HG02981 (cell line): ENCODE measurements at regions not wholly inside any gene's neighbourhood (a gene's known extent, or its start where the extent isn't known, plus 50 kb on each side); places are given as distances from the start of the nearest gene placed in this dataset.

ENCODE experiments used
- ATAC-seq: cut with Tn5 transposase; IDR thresholded peaks from one replicate; pipeline ENCODE4 v1.9.1; 2021; ENCODE audit warnings: mild to moderate bottlenecking, moderate library complexity; ENCODE audit not compliant: unreplicated experiment

DNA sequence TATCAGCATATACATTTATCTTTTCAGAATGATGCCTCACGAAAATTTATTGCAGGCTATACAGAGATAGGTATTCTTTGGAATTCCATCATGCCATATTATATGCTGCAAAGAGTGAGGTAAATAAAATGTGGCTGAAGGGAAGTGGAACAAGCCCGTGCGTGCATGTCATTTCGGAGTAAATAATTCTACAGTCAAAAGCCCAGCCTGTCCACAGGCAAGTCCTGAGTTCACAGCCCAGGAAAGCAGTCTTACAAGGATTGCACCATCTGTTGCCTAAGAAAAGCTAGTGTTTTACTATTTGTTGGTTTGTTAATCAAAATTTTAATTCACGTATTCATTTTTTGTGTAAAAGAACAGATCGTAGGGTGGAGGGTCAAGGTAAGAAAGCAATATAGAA is 292.4 kb upstream of the AKR1E2 start:
- ATAC-seq: no peak

DNA sequence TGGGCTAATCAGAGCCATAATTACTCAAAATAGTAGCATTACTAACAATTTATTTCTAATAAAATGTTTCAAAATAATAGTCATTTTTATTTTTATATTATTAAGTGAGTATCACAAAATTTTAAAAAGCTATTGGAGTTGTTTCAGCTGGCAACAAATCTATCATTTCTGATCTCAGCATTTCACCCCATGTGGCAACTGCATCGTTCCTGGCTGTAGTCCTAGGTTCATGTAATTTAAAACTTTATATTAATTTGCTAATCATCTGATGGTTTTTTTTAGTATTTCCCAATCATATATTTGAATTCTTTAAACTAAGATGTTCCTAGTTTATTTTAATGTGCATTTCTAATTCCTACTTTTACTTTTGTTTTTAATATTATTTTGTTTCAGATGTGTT is 293.0 kb upstream of the AKR1E2 start:
- ATAC-seq: no peak

DNA sequence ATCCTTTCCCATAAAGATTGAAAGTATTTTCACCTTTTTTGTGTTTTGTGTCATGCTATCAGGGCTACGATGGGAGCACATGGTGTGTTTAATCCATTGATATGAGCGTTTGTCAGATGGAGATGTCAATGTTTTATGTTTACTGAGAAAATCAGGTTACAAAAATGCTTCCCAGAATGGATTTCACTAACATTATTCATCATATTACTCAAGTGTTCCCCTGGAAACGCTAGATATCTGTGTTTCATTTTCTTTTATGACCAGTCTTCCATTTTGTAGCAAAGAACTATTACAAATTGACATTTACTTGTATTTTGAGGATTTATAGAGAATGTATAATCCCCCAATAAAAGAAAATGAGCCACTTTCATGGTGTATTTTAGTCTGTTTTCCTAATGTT is 293.5 kb upstream of the AKR1E2 start:
- ATAC-seq: no peak

DNA sequence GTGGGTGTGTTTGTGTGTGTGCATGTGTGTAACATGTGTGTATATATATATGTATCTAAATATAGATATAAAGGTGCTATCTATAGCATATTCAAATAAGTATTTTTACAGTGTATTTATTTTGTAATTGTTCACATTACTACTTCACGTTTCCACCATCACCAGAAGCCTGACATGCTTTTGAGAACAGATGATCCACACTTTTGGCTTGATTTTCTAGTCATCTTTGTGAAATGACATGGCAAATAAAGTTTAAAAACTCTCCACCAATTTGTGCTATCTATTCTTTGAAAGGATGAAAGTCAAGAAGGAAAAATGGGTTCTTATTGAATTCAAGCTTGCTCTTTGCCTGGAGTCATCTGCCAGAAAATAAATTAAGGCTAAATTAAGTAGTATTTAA is 294.0 kb upstream of the AKR1E2 start:
- ATAC-seq: no peak

DNA sequence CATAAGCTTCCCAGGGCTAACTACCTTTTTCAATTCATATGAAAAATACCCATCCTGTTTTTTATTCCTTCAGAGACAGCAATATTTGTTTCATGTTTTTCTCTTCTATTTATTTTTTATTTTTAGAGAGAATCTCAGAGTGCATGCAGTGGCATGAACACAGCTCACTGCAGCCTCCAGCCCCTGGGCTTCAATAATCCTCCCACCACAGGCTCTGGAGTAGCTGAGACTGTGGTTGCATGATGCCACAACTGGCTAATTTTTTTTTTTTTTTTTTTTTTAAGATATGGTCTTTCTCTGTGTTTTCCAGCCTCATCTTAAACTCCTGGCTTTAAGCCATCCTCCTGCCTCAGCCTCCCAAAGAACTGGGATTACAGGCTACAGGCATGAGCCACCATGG is 296.7 kb upstream of the AKR1E2 start:
- no peak for ATAC-seq

DNA sequence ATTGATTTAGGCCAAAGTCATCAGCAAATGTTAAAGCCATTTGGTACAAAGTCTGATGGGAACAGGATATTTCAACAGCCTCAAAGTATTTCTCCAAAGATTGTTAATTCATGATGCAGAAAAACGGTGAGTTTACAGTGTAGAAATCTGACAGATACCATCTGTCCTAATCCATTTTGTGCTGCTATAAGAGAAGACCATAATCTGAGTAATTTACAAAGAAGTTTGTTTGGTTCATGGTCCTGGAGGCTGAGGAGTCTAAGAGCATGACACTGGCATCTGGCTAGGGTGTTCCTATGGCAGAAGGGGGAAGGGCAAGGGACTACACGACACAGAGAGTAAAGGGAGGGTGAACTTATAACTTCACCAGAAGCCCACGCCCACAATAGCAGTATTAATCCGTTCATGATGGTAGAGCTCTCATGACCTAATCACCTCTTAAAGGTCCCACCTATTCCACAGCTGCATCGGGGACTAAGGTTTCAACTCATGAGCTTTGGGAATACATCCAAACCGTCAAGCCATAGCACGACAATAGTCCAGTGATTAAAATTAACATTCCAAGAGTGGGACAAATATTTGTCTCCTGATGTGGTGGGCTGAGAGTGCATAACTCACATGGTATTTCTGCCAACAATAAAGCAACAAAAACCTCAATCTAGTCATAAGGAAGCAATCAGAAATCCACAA is 298.6 kb upstream of the AKR1E2 start:
- ATAC-seq: no peak

DNA sequence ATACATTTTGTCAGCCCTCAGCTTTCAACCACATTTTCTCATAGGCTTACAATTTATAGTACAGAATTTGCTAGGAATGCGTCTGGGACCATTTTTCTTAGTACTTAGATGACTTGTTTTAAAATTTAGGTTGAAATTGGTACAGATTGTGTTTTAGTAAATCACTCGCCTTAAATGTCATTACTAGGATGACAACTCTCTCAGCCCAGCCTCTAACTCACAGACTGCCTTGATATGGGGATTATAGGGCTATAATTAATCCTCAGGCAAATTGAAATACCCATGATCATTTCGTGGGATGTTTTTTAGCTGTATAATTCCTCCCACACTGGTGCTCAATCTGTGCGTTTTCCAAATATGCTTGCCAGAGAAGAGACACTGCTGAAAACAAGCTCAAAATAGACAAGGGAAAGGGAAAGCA is 299.7 kb upstream of the AKR1E2 start:
- ATAC-seq: no peak

DNA sequence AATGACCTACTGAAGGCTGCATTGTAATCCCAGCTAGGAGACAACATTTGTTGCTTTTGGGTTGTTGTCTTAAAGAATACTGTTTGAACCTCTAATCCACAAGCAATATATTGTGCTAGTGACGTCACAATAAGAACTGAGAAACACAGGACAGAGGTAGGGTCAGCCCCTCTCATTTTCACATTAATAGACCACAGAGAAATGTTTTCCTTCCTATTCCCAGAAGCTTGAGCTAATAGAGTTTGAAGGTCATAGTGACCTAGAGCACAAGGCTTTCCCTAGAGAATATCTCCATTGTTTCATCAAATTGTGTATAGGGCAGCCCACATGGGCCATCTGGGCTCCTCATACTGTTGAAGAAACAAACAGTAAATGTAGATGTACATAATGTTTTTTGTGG is 300.9 kb upstream of the AKR1E2 start:
- no peak for ATAC-seq

DNA sequence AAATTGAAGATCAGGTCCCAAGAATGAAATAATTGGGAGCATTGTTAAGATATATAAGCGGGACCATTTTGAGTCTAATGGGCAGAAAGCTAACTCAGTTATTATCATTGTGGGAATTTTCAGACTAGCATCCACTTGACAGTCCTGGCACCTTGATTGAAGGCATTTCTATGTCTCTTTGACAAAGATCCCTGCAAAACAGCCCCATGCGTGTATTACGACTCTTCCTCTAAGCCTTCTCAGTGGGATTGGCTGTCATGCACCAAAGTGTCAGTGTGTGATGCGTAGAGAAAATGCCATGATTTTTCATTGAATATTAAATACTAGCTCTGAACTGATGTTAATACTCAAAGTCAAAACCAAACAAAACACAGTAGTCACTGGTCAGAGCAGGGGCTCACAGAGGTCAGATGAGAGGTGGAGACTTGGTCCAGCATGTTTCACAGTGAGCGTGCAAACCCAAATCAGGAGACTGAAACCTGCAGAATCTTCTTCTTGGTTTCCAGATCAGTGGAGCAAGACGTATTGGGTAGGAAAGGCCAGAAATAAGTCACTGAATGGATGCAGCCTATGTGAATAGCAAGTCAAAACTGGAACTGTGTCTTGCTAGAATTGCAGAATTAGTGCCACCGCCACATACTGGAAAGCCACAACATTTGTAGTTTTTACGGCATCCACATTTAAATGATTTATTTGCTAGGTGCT is 303.6 kb upstream of the AKR1E2 start:
- peak; percentile 80 for ATAC-seq

DNA sequence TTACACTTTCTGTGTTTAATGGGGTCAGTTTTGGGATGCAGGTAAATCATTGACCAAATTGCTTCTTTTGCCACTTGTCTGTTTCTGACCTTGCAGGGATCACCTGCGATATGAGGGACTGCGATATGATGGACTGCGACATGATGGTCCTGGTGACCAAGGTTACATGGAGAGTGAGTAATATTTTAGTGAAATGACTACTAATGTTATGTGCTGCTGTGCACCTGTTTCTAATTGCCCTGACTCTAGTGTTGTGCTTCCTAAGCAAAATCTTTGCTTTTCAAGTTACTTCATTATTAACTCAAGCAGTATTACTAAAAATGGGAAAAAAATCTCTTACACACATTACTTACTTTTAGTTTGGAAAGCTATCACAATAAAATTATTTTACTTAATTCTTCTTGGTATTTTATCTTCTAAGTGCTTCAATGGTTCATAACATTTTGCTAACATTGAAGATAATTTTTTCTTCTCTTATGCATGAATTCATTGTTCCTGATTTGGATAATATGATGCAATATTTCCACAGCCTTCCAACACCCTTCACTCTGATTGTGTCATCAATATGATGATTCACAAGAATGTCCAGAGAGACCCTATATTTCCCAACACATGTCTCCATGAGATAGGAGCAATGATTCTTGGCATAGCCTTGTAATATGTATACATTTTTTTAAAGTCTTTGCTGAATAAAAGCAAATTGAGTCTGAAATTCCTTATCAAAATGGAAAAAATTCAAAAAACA is 306.2 kb upstream of the AKR1E2 start:
- no peak for ATAC-seq

DNA sequence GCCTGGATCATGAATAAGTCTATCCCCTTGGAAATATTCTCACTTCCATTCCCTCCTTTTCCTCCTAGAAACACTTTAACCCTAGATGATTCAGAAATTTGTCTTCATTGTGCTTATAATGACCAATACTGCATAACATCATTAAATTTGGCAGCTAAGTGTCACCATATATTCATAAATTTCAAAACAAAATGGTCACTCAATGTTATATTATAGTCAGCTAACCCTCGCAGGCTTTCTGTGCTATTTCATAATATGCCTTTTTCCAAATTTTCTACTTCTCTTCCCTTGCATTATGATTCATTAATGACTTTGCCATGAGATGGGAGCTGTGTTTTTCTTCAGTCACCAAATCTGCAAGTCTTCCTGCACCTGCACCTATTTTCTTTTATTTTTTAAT is 308.3 kb upstream of the AKR1E2 start:
- no peak for ATAC-seq

DNA sequence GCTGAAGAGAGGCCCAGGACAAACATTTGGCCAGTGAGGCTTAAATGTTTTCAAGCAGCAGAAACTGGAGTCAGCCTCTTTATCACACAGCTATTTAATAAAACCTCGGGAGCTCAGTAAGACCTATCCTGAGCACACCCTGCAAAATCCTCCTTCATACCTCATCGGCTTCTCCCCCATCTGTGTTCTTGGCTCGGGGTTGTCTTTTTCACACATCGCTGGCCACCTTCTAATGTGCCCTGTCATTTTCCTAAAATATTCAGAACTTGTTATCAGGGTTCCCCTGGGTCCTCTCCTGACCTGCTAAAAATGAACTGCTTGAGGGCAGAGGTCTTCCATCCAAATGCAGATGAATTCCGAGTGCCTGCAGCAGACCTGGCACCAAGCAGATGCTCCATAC is 310.3 kb upstream of the AKR1E2 start:
- ATAC-seq: no peak

DNA sequence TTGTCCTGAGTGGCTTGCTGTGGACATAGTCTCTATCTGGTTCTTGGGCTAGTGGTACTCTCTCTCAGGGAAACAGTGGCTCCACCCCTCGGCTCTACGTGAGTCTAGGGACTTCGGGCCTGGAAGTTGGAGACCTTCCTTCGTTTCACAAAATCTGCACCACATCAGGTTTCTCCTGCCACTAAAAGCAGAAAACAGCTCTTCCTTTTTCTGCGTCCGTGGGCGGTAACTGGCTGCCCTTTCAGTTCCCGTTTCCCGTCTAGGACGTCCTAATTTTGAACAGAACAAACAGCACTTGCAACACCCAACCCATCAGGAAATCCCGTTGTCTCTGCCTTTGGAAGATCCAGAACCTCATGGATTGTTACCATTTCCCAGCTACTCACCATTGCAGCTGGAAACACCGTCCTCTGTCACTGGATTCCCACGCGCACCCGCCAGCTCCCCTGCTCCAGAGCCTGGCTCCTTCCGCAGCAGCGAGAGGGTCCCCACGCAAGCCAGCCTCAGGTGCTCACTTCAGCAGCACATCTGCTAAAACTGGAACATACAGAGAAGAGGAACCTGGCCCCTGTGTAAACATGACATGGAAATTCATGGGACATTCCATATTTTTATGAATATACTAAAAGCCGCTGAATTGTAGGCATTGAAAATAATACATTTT is 311.4 kb upstream of the AKR1E2 start:
- ATAC-seq: no peak

DNA sequence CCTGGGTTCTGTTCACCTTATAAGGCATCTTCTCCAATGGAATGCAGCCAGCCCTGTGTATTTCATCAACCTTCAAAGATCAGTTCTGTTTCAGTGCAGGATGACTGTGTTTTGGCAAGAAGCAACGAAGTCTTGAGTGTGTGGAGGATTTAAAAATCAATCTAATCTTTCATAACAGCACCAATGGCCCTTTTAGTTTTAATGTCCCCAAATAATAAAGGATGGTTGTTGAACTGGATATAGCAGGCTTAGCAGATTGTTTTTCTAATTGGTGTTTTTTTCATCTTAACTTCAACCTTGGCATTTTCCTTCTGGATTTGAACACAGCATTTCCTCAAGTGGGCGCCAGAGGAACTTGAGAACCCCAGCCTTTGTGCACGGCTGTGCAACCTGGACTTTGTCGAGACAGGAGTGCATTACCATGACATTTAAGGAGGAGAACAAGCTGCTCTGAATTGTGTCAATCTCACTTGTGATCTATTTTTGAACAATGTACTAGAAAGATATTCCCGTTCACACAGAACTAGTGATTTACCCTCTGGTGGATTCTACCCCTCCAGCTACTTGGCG is 313.3 kb upstream of the AKR1E2 start:
- ATAC-seq: no peak

DNA sequence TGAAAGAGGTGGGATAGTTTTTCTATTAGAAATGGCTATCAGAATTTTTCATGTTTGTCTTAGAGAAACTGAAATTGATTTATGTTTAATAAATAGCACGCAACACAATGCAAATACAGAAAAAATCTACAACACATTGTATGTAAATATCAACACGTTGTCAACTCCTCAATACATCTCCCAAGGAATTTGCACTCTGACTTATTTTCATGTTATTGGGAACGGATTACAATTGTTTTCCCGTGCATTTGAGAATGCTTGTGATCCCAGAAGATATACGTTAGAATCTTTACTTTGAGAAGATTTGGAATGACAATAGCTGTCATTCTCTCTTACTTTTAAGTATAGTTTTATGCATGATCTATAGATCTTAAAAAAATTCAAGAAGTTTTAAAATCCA is 313.8 kb upstream of the AKR1E2 start:
- ATAC-seq: no peak

DNA sequence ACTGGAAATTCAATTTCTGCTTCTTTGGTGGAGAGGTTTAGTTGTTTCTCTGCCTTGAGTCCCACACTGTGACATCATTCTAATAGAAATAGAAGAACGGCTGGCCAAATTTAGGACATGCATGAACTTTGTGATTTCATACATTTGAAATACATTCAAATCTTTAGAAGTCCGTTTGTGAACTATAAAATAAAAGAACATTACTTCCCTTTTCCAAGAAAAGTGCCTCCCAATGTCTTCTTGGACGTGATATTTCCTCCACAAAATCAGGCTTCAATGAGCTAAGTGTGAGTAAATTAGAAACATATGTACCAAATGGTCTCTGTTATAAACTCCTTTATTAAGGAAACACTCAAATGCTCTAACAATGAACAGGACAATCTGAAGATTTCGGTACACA is 314.5 kb upstream of the AKR1E2 start:
- ATAC-seq: no peak

DNA sequence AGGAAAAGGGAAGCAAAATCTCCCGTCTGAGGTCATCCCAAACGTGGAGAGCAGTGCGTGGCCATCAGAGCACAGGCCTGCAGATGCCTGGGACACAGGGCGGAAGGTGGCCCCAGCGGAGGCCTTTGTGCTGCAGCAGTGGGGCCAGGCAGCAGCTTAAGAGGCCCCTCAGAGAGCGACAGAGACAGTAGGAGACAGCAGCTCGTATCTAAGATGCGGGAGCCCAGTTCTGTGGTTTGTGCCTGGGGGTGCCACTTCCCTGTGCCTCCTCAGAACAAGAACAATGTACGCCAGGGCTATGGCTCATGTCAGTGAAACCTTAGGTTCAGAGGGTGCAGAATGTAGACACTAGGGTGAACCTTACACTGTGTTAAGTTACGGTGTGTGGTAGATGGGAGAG is 316.6 kb upstream of the AKR1E2 start:
- no peak for ATAC-seq

DNA sequence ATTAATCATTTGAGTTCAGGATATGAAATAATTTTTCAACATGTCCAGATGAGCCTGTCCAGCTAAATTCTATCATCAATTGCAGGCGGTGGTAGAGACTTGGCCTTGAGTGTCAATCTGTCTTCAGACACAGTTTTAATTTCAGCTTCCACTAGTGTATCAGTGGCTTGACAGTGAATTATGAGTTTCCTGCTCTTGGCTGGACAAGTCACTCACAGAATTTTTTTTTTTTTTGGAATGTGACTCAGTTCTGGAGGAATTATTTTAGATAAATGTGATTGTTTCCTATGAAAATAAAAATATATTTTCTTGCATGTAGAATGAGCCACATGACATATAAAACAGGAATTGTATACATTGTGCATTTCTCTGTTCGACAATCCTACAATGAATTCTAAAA is 319.9 kb upstream of the AKR1E2 start:
- no peak for ATAC-seq

DNA sequence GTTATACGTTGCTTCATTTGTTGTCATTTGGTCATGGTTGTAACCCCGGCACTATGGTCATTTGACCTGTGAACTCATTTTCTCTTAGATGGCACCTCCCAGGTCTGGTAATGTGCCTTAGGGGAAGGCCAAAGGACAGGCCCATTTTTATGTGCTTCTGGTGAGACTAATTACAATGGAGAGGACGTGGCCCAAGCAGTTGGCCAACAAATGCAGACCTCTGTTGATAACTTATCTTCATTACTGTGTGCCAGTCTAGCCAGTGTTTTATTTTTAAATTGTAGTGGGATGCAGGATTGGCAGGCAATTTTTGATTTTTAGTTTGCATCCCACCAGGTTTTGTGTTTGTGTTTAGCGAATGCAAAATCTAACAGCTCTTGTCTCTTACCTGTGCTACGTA is 321.5 kb upstream of the AKR1E2 start:
- no peak for ATAC-seq

DNA sequence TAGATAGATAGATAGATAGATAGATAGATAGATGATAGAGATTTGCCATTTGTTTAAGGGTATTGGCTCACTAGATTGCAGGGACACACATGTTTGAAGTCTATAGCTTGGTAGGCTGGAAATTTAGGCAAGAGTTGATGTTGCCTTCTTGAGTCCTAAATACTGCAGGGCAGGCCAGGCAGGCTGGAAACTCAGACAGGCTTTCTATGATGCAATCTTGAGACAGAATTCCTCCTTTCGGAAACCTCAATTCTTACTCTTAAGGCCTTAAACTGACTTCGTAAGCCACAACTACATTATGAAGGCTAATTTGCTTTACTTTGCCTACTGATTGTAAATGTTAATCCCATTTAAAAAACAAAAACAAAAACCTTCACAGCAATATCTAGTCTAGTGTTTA is 322.9 kb upstream of the AKR1E2 start:
- no peak for ATAC-seq

DNA sequence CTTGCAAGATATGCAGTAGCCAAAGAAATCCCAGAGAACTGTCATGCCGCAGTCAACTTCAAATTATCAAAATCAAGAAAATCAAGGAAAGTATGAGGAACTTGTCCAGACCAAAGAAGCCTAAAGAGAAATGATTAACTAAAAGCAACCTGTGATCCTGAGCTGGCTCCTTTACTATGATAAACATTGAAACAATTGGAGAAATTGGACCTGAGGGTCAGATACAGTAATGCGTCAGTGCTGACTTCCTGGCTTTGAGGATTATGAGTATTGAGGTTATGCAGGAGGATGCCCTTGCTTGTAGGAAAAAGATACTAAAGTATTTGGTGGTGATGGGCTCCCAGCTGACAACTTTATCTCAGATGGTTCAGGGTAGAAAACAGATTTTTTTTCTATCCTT is 324.7 kb upstream of the AKR1E2 start:
- ATAC-seq: no peak
